ENCODE measurements at regions not wholly inside any gene's neighbourhood (a gene's known extent, or its start where the extent isn't known, plus 50 kb on each side); places are given as distances from the start of the nearest gene placed in this dataset.
"Not testable (repeated sequence)": the region's sequence is repeated elsewhere in the genome, so short reads cannot be mapped to it uniquely, and the experiment has no call there.

GRCh38 chr3:117863146-117863545 lies 1153.6 kb downstream of the TUSC7 start:
- H3K36me3 ChIP-seq, result no peaks in the 10 kb centered on the region
- H3K4me1 ChIP-seq, result no peaks in the 10 kb centered on the region
- no peak overlapping the region for H3K27ac ChIP-seq
- H3K9me3 ChIP-seq, result no peaks in the 10 kb centered on the region
- intact Hi-C loops (cut with DNase I), result no loop called here
- no peak for TF ChIP-seq POLR2A (IDR thresholded peaks at IDR 0.05)
- TF ChIP-seq CTCF (IDR thresholded peaks at IDR 0.05), result no peak
- DNase-seq (no peak), ATAC-seq (no peak)
- no peak overlapping the region for H3K4me3 ChIP-seq
- WGBS (ENCODE audit: insufficient coverage, low coverage, low lambda C conversion rate, missing lambda C conversion rate), result 57% methylated on average over 2 of the region's 2 CpGs
- no peaks in the 10 kb centered on the region for H3K27me3 ChIP-seq

GRCh38 chr3:117865338-117865737 lies 1155.8 kb downstream of the TUSC7 start:
- no peaks in the 10 kb centered on the region for H3K36me3 ChIP-seq
- H3K9me3 ChIP-seq, result no peaks in the 10 kb centered on the region
- TF ChIP-seq CTCF (IDR thresholded peaks at IDR 0.05) (no peak), POLR2A (IDR thresholded peaks at IDR 0.05) (no peak)
- no peak overlapping the region for H3K4me3 ChIP-seq
- no peak for ATAC-seq
- no peaks in the 10 kb centered on the region for H3K27me3 ChIP-seq
- H3K27ac ChIP-seq, result no peak overlapping the region
- intact Hi-C loops (cut with DNase I), result no loop called here
- H3K4me1 ChIP-seq, result no peaks in the 10 kb centered on the region
- 73% methylated on average over 4 of the region's 4 CpGs for WGBS (ENCODE audit: insufficient coverage, low coverage, low lambda C conversion rate, missing lambda C conversion rate)
- DNase-seq, result no peak

GRCh38 chr3:117868766-117869165 lies 1159.2 kb downstream of the TUSC7 start:
- H3K27me3 ChIP-seq, result no peaks in the 10 kb centered on the region
- 57% methylated on average over 2 of the region's 2 CpGs for WGBS (ENCODE audit: insufficient coverage, low coverage, low lambda C conversion rate, missing lambda C conversion rate)
- no peaks in the 10 kb centered on the region for H3K9me3 ChIP-seq
- no peaks in the 10 kb centered on the region for H3K36me3 ChIP-seq
- no peak for DNase-seq
- H3K27ac ChIP-seq, result no peak overlapping the region
- ATAC-seq, result no peak
- no peak overlapping the region for H3K4me3 ChIP-seq
- no peaks in the 10 kb centered on the region for H3K4me1 ChIP-seq
- TF ChIP-seq CTCF (IDR thresholded peaks at IDR 0.05) (no peak), POLR2A (IDR thresholded peaks at IDR 0.05) (no peak)
- intact Hi-C loops (cut with DNase I), result no loop called here

GRCh38 chr3:117871934-117872333 lies 1162.4 kb downstream of the TUSC7 start:
- H3K27me3 ChIP-seq, result no peaks in the 10 kb centered on the region
- H3K4me1 ChIP-seq, result no peaks in the 10 kb centered on the region
- no peak overlapping the region for H3K27ac ChIP-seq
- no peaks in the 10 kb centered on the region for H3K9me3 ChIP-seq
- TF ChIP-seq CTCF (IDR thresholded peaks at IDR 0.05) (no peak), POLR2A (IDR thresholded peaks at IDR 0.05) (no peak)
- 44% methylated on average over 2 of the region's 2 CpGs for WGBS (ENCODE audit: insufficient coverage, low coverage, low lambda C conversion rate, missing lambda C conversion rate)
- intact Hi-C loops (cut with DNase I), result no loop called here
- ATAC-seq (no peak), DNase-seq (no peak)
- no peaks in the 10 kb centered on the region for H3K36me3 ChIP-seq
- H3K4me3 ChIP-seq, result no peak overlapping the region

- H3K9me3 ChIP-seq; DNase-seq; H3K27ac ChIP-seq; H3K36me3 ChIP-seq; H3K4me1 ChIP-seq; H3K27me3 ChIP-seq; H3K4me3 ChIP-seq; ATAC-seq; intact Hi-C loops (cut with DNase I): not testable (repeated sequence)
- WGBS (ENCODE audit: insufficient coverage, low coverage, low lambda C conversion rate, missing lambda C conversion rate), result 74% methylated on average over 14 of the region's 15 CpGs
Observed at GRCh38 chr3:117872594-117873248, 1161.9 kb downstream of the IGSF11 start.

Measured in right lobe of liver (tissue), 6 donors.